ENCODE measurements at regions not wholly inside any gene's neighbourhood (a gene's known extent, or its start where the extent isn't known, plus 50 kb on each side); places are given as distances from the start of the nearest gene placed in this dataset.

GRCh38 chr4:136841526-136841925 lies 690.8 kb downstream of the PCDH18 start:
- no peak for DNase-seq (ENCODE audit: low spot score)

GRCh38 chr4:136838607-136839006 lies 693.7 kb downstream of the PCDH18 start:
- no peak for DNase-seq (ENCODE audit: low spot score)

GRCh38 chr4:136831553-136831952 lies 700.7 kb downstream of the PCDH18 start:
- no peak for DNase-seq (ENCODE audit: low spot score)

DNA sequence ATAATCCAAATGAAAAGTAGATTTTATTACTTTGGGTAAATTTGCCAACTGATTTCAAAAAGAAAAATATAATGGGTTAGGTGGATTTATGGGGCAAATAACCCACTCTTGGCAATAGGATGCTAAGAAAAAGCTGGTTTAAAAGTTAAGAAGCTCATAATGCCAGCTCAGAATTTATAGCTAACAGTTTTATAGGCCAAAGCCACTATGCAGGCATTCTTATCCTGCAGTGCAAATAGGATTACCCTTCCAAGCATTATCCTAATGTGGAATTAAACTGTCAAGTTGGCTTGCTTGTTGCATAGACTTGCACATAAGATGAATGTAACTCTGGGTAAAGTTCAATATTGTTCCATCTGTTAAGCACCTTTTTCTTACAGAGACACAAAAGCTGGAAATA lies 703.0 kb downstream of the PCDH18 start:
- DNase-seq (ENCODE audit: low spot score): no peak

DNA sequence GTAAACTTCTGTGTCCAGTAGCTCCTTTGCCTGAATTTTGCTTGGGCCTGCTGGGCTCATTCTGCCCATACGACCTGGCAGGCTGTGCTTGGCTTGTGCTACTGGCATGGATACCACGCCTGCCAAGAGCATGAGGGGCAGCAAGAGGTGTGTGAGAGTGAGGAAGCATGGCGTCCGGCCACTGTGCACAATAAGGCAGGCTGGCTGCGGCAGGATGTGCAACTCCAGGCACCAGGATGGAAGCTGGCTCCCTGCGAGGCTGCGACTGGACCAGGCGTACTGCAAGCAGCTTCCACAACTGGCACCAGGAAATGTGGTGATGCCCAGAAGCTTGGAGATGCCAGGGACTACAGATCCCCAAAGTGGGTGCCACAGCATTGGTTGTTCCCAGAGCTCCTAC lies 709.3 kb downstream of the PCDH18 start:
- no peak for DNase-seq (ENCODE audit: low spot score)

DNA sequence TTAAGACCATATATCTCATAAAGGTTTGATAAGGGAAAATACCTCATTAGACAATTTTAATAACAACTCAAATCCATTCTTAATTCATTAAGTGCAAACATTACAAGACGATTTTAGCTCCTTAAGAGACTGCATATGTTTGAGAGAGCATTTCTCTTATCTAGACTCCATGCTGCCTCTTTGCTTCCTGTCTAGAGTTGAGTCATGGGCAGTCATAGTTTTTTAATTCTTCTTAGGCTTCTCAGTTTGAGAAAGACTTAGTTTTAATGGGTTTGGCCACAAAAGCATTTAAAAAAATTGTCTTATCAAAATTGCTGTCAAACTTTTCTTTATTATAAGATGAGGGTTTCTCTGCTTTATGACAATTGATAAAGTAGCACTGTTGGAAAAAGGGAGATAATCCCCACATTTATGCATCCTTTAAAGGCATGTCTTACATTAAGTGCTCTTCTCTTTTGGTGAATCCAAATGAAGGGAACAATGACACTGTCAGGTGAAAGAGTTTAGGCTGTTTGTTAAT lies 713.4 kb downstream of the PCDH18 start:
- no peak for DNase-seq (ENCODE audit: low spot score)

- DNase-seq (ENCODE audit: low spot score): no peak
These were observed 720.0 kb downstream of the PCDH18 start for GRCh38 chr4:136812100-136812880.

DNA sequence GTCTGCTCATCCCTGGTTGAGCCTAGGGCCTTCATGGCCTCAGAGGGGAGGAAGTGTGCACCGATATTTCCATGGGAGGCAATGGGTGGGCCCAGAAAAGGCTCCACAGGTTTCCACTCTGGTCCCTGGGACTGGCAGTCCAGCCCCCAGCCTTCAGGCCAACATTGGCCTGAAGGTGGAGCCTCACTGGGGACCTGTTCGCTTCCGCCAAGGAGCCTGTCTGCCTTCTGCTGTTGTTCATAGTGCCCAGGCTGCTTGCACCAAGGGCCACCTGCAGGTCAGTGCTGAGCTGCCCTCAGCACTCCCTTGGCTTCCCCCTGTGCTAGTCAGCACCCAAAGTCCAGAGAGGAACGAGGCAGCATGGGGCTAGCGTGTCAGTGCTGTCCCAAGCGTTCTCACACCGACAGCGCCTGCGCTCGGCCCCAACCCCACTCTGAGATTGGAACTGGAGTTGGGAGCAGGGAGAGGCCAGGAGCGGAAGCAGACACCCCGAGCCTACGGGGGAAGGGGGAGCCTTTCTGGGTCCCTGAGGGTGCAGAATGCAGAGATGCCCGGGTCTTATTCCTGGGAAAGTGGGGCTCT lies 720.7 kb downstream of the PCDH18 start:
- no peak for DNase-seq (ENCODE audit: low spot score)

GRCh38 chr4:136810626-136811025 lies 721.7 kb downstream of the PCDH18 start:
- DNase-seq (ENCODE audit: low spot score): no peak

GRCh38 chr4:136806844-136807243 lies 725.5 kb downstream of the PCDH18 start:
- DNase-seq (ENCODE audit: low spot score): no peak

DNA sequence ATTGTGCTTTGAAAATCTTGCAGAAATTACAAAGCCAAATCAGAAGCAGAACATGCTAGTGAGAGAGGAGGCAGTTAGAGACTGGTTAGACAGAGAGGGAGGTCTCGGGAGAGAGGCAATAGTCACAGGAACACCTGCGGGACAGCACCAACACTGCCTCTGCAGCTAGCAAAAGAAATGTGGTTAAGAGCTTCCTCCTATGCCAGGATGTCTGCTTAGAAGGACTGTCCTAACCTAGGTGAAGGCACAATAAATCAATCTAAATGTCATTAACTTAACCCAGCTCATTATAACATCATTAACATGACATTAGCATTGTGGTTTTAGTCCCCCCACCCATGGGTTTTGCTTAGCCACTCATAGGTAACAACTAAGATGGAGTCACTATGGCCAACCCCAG lies 726.7 kb downstream of the PCDH18 start:
- no peak for DNase-seq (ENCODE audit: low spot score)

- DNase-seq (ENCODE audit: low spot score): no peak
These were observed 728.9 kb downstream of the PCDH18 start for GRCh38 chr4:136803433-136803832.

DNA sequence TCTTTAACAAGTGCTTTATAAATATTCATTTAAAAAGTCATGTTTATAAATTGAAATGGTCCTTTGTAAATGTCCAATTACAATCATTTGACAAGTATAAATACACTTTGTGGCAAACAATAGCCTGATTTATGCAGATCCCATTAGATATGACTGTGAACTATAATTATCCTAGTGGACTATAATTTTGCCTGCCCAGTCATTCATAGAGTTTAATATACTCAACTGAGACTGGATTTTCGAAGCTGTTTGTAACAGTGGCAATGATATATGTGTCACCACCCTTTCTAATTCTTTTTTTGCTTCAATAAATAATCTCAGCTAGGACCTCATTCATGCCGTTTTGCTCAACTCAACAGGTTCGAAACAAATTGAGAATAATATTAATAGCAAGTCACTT lies 732.0 kb downstream of the PCDH18 start:
- no peak for DNase-seq (ENCODE audit: low spot score)

DNA sequence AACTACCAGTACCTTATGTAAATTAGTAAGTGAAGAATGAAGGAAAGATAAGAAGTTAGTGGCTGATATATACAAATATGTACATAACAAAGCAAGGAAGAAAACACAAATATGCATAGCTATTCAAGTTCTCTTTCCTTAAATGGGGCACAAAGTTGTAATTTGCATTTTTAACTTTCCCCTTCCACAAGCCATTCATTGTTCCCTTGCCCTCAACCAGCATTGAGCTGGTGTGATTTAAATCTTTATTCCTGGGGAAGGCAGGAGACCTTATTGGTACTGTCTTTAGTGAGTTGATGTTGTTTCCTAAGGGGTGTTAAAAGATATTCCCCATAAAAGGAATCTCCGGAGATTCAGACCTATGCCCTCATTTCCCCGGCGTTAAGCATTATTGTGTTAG lies 735.3 kb downstream of the PCDH18 start:
- no peak for DNase-seq (ENCODE audit: low spot score)

DNA sequence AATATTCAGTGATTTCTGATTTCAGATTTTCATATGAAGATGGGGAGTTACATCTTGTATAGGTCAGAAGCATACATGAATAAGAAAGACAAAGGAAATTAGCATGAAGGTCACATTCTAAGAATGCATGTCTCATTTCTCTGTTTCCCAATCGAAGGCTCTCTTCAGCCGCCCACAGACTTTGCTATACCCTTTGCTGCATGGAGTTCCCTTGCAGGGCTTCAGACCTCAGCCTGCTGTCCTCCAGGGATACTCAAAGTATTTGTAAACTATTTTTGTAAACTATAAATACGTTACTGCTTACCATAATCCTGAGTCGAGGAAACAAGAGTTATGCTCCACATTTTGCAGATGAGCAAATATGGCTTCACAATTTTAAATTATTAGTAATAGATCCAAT lies 738.4 kb downstream of the PCDH18 start:
- no peak for DNase-seq (ENCODE audit: low spot score)

DNA sequence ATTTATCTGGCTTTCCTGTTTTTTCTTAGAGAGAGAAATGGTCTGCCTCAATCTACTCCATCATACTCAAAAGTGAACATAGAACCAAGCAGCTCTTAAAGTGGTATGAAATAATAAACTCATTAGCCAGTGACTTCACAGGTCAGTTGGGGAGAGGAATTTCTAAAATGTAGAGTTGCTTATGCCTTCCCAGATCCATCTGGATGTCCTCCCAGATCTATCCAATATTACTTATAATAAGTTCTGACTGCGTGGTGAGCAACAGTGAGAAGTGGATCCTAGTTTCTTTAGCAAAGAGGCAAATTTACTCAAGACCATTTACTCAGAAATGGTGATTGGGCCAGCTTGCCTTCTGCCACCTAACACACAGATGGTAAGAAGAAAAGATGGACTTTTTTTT lies 748.0 kb downstream of the PCDH18 start:
- DNase-seq (ENCODE audit: low spot score): no peak

GRCh38 chr4:136769717-136770116 lies 762.6 kb downstream of the PCDH18 start:
- DNase-seq (ENCODE audit: low spot score): no peak

DNA sequence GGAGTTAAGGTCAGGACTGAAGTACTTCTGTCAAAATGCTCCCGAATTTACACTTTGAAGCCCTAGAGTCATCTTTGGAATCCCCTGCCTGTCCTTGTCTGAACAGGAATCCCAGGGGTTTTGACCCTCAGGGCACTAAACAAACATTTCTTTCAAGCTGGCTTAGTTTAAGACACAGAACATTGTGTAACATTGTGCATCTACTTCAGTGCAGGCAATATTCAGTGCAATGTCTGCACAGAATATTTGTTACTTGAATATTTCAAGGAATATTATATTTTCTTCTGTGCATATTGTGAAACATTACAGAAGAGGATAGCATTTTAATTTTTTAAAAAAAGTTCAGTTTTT lies 763.4 kb downstream of the PCDH18 start:
- no peak for DNase-seq (ENCODE audit: low spot score)

- DNase-seq (ENCODE audit: low spot score): no peak
These were observed 763.9 kb downstream of the PCDH18 start for GRCh38 chr4:136768213-136768924.

DNA sequence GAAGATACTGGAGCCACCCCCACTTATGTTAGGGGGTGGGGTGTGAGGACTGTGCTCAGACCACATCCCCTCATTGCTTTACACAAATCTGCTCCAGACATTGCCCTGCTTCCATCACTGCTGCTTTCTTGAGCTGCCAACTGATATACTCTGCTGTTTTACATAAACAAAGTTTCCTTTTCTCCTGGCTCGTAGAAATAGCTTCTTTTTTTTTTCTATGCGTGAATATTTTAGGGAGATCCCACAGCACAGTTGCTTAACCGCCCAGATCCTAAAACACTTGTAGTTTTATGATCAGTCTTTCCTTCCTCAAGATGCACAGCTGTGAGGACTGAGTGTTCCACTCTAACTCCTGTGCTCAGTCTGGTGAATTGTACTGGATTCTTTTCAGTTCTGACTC lies 768.4 kb downstream of the PCDH18 start:
- no peak for DNase-seq (ENCODE audit: low spot score)

GRCh38 chr4:136755531-136755916 lies 776.8 kb downstream of the PCDH18 start:
- DNase-seq (ENCODE audit: low spot score): no peak

GRCh38 chr4:136754810-136755530 lies 777.3 kb downstream of the PCDH18 start:
- no peak for DNase-seq (ENCODE audit: low spot score)

- no peak for DNase-seq (ENCODE audit: low spot score)
These were observed 780.7 kb downstream of the PCDH18 start for GRCh38 chr4:136751556-136751955.

Data from putamen (tissue), 1 donor.